Tongue (tissue), 1 donor: ENCODE measurements at regions not wholly inside any gene's neighbourhood (a gene's known extent, or its start where the extent isn't known, plus 50 kb on each side); places are given as distances from the start of the nearest gene placed in this dataset.
A peak's percentile ranks its signal among the peaks of the same experiment; 100 is the strongest.
"Not testable (repeated sequence)": the region's sequence is repeated elsewhere in the genome, so short reads cannot be mapped to it uniquely, and the experiment has no call there.

ENCODE experiments used
- DNase-seq: peaks from one replicate; pipeline ENCODE4 v3.0.0-alpha.2; 2015

DNA sequence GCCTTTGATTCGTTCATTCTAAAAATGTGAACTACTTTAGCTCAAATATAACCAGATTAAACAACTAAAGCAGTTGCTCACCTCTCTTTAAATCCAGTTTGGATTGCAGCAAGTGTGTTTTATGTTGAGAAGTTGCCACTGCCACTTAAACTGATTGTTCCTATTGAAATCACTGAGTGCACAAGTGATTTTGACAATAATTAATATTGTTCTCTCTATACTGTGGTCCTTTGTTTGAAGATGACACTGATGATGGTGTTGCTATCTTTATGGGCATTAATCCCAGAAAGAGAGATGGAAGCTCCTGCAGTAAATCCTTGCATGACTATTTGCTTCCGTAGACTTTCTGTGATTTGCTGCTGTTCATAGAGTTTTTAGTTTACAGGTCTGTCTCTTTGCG, 251.4 kb upstream of the ZEB2 start:
- DNase-seq: no peak

DNA sequence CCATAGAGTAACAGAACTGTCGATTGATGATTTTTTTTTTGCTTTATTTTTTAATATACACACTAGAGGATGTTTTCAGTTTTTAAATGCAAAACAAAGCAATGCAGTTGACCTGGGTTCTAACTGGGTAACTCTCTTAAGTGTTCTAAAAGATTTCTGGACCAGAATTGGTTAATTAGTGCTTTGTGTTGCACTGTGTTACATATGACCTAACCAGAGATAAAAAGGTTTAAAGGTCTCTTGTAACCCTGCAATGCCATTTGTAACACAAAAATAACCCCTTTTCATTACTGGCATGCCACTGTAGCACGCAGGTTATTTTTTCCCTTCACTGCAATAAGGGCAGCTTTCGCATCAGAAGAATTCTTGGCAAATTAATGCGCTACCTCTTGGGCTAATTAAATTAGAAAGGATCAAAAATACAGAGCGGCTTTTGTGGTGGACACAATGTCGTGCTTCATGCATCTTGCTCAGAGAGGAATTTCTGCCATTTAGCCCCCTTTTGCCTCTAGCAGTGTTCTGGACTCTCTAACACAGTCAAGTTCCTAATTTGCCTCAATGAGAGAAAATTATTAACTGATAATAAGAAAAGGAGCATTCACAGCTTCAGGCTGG, 250.8 kb upstream of the ZEB2 start:
- peak; percentile 7 for DNase-seq

DNA sequence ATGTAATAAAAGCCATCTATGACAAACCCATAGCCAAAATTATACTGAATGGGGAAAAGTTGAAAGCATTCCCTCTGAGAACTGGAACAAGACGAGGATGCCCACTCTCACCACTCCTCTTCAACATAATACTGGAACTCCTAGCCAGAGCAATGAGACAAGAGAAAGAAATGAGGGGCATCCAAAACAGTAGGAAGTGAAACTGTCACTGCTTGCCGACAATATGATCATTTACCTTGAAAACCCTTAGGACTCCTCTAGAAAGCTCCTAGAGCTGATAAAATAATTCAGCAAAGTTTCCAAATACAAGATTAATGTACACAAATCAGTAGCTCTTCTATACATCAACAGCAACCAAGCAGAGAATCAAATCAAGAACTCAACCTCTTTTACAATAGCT, 241.0 kb upstream of the ZEB2 start:
- not testable (repeated sequence) for DNase-seq

DNA sequence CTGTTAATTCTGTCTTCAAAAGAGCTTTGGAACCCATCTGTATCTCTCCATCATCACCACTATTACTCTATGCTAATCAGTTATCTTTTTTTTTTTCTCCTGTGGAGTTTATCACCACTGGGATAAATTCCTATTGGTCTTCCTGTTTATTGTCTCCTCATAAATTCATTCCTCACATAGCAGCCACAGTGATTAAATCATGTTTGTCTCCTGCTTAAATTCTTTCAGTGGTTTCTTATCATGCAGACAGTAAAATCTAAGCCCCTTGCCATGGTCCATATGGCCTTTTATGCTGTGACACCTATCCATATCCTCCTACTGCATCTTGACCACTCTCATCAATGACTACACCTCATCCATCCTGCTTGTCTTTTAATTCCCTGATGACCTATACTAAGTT, 239.8 kb upstream of the ZEB2 start:
- DNase-seq: no peak

DNA sequence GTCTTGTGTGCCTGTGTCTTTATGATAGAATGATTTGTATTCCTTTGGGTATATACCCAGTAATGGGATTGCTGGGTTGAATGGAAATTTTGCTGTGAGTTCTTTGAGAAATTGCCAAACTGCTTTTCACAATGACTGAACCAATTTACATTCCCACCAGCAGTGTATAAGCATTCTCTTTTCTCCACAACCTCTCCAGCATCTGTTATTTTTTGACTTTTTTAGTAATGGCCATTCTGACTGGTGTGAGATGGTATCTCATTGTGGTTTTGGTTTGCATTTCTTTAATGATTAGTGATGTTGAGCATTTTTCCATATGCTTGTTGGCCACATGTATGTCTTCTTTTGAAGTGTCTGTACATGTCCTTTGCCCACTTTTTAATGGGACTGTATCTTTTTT, 238.3 kb upstream of the ZEB2 start:
- DNase-seq: not testable (repeated sequence)

DNA sequence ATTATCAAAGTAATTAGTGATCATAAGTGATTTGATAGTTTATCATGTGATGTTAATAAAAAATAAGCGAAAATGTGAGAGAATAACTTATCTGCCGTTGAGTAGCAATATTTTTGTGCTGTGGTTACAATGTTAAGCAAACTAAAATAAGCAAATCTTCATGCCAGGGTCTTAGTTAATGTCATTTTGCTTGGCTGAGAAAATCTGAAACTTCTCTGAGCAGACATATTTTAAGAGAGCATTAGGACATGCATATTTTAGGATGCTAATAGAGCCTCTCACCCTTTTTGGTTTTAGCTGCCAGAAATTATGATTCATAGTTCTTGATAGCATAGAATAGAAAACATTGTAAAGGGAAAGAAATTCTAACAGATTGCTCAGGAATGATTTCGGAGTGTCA, 233.5 kb upstream of the ZEB2 start:
- DNase-seq: no peak

DNA sequence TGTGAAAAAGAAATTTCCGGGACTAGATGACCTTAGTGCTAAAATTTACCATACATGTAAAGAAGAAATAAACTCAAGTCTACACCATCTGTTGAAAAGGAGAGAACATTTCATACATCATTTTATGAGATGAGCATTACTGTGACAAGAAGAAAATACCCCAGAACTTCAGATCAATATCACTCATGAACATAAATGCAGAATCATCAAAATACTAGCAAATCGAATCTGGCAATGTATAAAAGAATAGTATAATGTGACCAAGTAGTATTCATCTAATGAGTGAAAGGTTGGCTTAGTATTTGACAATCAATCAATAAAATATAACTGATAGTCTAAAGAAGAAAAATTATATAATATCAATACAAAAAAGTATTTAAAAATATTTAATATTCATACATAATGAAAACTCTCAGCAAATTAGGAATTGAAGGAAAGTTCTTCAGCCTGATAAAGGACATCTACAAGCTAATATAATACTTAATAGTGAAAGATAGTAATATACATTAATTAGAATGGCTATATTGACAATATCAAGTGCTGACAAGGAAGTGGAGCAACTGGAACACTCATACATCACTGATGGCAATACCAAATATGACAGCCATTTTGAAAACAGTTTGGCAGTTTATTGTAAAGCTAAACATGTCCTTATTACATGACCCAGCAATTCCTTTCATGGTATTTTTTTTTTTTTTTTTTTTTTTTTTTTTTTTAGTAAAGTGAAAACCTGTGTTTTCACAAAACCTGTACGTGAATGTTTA, 231.4 kb upstream of the ZEB2 start:
- DNase-seq: no peak

DNA sequence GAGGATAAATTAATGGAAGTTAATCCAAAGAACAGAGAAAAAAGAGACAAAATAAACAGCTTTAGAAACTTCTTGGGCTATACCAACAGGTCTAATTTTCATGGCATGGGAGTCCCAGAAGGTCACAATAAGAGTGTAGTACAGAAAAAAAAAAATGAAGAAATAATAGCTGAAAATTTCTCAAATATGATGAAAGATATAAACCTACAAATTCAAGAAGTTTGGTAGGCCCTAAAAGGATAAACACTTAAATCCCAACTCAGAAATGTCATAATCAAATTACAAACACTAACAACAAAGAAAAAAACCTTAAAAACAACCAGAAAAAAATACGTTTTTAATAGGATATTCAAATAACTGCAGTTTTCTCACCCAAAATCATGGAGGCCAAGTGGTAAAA, 229.3 kb upstream of the ZEB2 start:
- DNase-seq: no peak

DNA sequence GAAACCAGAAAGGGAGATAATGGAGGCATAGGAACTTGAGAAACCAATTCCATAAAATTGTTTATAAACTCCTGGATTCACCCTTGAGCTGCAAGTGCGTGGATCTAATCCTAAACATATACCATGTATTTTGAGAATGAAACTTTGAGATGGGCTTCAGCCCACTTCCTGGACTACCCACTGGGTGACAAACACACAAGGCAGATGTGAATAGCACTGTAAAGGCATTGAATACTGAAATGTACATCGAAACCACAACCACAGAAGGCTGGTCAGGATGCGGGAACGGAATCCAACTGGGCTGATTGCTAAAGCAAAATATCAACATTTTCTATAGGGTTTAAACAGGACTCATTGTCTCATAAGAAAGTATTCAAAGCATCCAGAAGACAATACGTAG, 228.5 kb upstream of the ZEB2 start:
- DNase-seq: no peak

DNA sequence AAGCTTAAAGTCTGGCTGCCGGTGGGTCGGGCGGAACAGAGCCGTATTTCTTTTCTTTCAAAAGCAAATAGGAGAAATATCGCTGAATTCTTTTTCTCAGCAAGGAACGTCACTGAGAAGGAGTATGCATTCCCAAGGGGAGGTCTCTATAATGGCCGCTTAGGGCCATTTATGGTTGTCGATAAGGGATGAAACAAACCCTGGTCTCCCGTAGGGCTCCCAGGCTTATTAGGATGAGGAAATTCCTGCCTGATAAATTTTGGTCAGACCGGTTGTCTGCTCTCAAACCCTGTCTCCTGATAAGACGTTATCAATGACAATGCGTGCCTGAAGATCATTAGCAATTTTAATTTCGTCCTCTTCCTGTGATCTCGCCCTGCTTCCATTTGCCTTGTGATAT, 227.7 kb upstream of the ZEB2 start:
- no peak for DNase-seq

DNA sequence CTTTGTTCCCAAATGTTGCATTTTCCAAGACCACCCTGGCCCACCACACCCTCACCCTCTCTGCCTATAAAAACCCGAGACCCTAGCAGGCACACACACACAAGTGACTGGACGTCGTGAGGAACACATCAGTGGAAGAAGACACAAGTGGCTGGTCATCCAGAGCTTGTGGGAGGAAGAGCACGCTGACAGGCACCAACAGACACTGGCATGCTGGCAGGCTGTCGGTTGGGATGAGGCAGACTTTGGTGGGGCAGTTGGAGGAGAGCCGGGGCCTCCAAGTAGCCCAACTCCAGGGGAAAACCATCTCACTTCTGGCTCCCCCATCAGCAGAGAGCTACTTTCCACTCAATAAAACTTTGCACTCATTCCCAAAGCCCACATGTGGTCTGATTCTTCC, 225.5 kb upstream of the ZEB2 start:
- DNase-seq: no peak

DNA sequence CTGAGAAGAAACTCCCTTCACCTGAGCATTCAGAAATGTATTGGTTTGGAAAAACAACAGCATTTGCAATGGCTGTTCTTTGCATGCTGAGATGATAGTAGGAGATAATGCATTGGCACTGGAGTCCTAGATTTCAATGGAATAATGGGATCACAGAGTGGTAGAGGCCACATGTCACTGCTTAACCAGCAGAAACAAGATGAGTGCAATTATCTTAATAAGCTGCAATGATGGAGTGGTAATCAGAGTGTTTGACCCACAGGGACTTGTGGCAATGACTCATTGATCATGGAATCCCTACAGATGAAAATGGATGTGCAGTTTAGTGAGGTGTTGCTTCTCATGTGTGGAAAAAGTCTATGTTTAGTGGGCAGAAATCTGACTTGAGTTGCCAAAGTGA, 218.8 kb upstream of the ZEB2 start:
- DNase-seq: no peak

DNA sequence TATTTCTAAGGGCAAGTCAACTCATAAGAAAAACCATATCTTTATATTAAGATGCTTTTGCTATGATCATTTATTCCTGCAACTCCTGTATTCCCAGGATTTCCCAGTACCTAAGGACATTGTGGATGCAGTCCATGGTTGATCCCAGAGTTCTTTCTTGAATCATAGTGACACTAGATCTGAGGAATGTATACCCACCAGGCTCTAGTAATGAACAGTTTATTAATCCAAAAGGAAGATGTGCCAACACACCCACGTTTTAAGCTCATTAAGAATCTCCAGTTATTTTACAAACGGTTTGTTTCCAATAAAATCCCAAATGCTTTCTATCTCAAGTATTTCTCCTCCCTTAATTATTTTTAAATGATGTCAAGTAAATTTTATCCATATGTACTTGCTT, 210.8 kb upstream of the ZEB2 start:
- DNase-seq: no peak

DNA sequence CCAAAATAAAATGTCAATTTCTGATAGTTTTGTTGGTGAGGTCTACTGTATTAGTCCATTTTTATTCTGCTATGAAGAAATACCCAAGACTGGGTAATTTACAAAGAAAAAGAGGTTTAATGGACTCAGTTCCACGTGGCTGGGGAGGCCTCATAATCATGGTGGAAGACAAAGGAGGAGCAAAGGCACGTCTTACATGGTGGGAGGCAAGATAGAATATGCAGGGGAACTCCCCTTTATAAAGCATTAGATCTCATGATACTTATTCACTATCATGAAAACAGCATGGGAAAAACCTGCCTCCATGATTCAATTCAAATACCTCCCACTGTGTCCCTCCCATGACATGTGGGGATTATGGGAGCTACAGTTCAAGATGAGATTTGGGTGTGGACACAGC, 204.5 kb upstream of the ZEB2 start:
- DNase-seq: not testable (repeated sequence)

DNA sequence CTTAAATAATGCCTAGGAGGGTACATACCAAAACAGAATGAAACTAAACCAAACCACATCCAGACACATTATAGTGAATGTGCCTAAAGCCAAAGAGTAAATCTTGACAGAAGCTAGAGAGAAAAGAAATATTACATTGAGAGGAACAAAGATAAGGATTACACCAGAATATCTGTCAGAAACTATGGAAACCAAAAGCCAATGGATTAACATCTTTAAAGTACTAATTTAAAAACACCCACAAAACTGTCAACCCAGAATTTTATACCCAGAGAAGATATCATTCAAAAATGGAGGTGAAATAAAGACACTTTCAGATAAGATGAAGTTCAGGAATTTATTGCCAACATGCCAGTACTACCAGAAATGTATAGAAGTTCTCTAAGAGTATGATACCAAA, 198.5 kb upstream of the ZEB2 start:
- DNase-seq: no peak

DNA sequence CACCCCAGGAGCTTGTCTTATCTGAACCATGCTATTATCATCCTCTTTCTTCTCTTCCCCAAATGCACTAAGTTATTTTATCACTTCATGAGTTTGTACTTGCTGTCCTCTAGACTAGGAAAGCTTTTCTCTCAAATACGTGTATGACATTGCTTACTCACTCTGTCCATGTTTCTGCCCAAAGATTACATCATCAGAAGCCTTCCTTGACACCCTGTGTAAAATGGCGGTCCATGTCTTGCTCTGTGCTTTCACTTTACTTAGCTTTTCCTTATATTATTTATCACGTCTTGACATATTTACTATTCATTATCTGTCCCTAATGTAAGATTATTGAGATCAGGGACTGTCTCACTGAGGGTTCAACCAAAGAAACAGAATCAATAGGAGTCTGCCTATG, 196.1 kb upstream of the ZEB2 start:
- no peak for DNase-seq

DNA sequence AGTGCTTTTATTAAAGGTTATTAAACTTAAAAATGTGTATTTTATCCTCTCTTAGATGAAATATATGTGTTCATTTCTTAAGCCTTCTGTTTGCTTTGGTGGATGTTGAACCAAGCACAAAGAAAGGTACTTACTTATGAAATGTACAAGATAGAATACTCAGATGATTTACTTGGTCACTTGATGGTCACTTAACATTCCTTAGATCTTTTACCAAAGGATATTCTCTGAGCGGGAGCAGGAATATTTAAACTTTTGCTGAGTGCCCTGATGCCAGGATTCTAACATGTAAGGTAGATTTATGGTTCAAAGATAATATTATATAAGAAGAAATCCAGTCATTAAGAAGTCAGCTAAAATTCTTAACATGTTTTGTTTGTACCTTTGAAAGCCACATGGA, 193.5 kb upstream of the ZEB2 start:
- no peak for DNase-seq

DNA sequence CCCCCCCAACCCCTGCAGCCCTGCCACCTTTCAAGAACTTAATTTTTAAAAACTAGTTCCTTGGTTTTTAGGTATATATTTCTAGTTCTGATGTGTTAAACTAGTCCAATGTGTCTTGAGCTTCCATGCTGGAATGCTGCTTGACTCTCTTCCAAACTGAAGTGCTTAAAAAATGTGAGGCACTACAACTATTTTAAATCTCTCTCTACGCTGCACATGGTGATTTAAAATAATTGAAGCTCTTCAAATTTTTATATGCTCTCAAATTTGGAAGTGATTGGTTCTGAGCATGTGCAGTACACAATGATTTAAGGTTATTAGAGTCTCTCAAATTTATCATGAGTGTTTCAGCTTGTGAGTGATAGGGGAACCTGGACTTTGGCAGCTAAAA, 192.6 kb upstream of the ZEB2 start:
- DNase-seq: peak; percentile 58

DNA sequence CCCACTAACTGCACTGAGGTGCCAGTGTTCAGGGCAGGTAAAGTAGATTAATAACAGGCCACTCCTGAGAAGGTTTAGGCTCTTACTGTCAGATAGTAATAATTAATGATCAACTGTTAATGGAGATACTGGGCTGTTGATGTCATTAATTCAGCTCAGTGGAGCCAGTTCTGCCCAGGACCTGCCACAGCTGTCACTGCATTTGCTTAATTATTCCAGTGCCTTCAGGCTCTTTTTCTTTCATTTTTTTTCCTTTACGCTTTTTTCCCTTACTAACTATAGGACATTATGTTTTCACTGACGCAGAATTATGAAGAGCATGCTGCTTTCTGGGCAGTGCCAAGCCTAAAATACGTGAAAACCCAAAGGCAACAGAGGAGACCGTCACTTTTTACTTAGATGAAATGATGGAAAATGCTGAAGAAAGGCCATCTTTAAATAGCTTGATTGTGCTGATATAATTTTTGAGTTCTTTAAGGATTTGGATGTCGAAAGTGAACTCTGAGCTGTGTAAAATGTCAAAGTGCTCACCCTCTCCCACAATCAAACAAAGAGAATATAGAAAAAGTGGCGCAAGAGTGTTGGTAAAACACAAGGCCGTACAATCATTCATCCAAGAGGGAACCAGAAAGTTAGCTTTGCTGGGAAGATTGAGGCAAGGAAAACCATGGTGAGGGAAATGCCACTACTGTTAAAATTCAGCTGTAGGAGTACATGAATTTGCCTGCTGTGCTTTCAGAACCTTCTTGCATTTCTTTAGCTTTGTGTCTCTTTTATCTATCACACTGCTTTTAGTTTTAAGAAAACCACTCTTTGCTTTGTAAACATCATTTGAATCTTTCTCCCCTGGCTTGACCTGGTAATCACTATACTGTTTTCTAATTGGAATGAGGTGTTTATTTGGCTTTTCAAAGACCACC, 192.0 kb upstream of the ZEB2 start:
- DNase-seq: peak; percentile 15

DNA sequence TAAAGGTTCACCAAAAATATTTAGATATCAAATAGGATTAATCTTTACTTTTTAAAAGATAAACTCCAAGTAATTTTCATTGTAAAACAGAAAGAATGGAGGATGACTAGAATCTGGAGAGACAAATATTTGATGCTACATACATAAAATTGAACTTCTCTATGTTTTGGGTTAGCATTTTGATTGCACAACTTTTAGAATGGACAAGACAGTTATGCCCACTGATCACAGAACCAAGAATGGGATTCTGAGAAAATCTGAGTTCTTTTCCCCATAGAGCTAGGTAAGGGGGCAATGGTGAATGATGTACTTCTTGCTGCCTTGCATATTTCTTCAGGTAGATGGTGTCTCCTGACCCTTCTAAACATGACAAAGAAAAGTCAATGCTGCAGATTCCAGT, 191.2 kb upstream of the ZEB2 start:
- no peak for DNase-seq

DNA sequence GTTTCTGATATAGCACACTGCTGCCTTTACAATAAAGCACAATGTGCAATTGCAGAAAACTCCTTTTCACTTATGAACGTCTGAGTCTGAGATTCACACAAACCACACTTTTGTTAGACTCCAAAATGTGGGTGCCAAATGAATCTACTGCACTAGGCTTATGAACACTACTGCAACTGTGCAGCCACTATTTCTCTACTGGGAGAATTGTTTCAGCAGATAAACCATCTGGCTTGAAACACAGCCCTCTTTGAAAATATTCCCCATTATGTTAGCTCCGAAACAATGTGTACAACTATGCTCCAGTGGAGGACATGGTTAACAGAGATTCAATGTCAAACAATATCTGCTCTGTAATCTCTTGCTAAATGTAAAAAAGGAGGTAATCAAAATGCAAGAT, 188.7 kb upstream of the ZEB2 start:
- DNase-seq: no peak

DNA sequence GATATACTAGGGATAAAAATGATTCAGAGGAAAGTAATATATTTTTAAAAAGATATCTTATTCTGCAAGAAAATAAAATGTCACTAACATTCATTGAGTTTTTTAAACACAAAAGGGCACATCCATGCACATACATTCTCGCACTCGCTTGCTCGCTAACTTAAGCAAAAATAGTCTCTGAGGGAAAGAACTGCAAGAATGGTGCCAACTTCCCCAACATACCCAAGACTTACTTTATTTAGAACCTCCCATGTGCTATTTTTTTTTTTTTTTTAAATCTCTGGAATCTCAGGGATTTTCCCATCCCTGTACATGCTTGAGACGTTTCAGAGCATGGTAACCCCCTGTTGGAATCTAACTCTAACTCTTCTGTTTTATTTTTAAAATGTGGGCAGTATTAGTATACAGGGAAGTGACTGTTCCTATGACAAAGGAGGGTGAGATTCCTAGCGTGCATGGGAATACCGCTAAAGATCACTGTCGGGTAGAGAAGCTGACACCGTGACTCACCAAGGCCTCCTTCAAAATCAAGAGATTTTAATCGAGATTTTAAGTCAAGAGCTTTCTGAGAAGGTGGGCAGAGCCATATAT, 187.9 kb upstream of the ZEB2 start:
- DNase-seq: no peak

DNA sequence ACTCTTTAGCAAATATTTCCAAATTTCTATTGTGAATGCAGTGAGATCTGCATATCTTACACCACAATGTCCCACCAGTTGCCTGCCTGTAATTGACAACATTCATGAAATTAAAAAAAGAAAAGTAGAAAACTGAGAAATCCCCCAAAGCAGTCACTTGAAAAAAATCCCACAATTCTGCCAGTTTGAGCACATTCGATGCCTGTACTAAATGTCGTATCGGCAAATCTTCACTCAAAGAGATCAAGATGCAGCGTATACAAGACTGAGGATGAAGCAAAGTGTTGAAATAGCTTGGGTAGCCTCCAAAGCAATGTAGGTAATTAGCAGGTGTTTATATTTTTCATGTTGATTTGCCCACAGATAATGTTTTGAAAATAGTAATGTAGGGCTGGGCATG, 186.7 kb upstream of the ZEB2 start:
- no peak for DNase-seq
